Fibroblast of lung (primary cell): ENCODE measurements at regions not wholly inside any gene's neighbourhood (a gene's known extent, or its start where the extent isn't known, plus 50 kb on each side); places are given as distances from the start of the nearest gene placed in this dataset.

Source experiments
- EZH2 ChIP-seq: IDR thresholded peaks from 2 replicates; pipeline ENCODE4 v1.5.1; 2012; ENCODE audit warnings: low read length, control low read depth, mild to moderate bottlenecking; ENCODE audit errors: missing control alignments
- TF ChIP-seq, protein P1 (sequence below), 2 donors: IDR thresholded peaks in 1 of 2; conservative IDR thresholded peaks in 1 of 2; 1 replicate in 1 of 2; 2 replicates in 1 of 2; pipeline ENCODE4 v1.5.1; 2011 to 2012; ENCODE audit warnings: low read length in 2 of 2, control low read depth in 1 of 2, inconsistent platforms in 1 of 2, low read depth in 1 of 2, mild to moderate bottlenecking in 1 of 2

DNA sequence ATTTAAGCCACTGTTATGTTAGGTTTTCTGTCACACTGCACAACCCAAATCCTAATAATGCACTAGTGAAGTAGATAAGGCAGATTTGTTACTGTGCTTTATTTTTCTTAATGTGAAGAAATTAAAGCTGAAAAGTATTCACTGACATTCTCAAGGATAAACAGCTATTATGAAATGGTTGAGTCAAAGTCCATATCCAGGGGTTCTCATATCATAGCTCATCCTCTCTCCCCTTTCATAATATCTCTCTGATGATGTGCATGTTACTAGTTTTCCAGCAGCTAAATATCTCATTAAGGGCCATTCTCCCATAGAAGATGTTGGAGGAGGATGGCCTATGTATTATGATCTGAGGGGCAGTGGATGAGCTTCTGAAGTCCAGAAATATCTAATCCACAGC is 53.6 kb upstream of the CCDC190 start:
- TF ChIP-seq, protein P1, sequence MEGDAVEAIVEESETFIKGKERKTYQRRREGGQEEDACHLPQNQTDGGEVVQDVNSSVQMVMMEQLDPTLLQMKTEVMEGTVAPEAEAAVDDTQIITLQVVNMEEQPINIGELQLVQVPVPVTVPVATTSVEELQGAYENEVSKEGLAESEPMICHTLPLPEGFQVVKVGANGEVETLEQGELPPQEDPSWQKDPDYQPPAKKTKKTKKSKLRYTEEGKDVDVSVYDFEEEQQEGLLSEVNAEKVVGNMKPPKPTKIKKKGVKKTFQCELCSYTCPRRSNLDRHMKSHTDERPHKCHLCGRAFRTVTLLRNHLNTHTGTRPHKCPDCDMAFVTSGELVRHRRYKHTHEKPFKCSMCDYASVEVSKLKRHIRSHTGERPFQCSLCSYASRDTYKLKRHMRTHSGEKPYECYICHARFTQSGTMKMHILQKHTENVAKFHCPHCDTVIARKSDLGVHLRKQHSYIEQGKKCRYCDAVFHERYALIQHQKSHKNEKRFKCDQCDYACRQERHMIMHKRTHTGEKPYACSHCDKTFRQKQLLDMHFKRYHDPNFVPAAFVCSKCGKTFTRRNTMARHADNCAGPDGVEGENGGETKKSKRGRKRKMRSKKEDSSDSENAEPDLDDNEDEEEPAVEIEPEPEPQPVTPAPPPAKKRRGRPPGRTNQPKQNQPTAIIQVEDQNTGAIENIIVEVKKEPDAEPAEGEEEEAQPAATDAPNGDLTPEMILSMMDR (conservative IDR thresholded peaks at IDR 0.05 in 1 of 2, IDR thresholded peaks at IDR 0.05 in 1 of 2; ENCODE audit: low read depth in 1 of 2, low read length in 2 of 2): no peak
- TF ChIP-seq EZH2: no peak
